NT2/D1 (cell line): ENCODE measurements at regions not wholly inside any gene's neighbourhood (a gene's known extent, or its start where the extent isn't known, plus 50 kb on each side); places are given as distances from the start of the nearest gene placed in this dataset.
A peak's percentile ranks its signal among the peaks of the same experiment; 100 is the strongest.

Experiments
- DNase-seq: peaks from one replicate; pipeline ENCODE4 v3.0.0-alpha.2; 2011; ENCODE audit warnings: low read depth, low spot score
- H3K27me3 ChIP-seq: 2 replicates; pipeline ENCODE4 v1.6.0; 2011; ENCODE audit warnings: mild to moderate bottlenecking; ENCODE audit not compliant: insufficient read length, insufficient read depth
- H3K36me3 ChIP-seq: 2 replicates; pipeline ENCODE4 v1.6.1; 2011; ENCODE audit warnings: mild to moderate bottlenecking, low read length, mixed read lengths; ENCODE audit not compliant: insufficient read depth, insufficient read length
- H3K4me1 ChIP-seq: 2 replicates; pipeline ENCODE4 v1.5.1; 2011; ENCODE audit not compliant: insufficient read depth, insufficient read length
- H3K4me3 ChIP-seq: 2 replicates; pipeline ENCODE4 v1.5.1; 2011; ENCODE audit warnings: low read depth; ENCODE audit not compliant: insufficient read length
- H3K9ac ChIP-seq: 2 replicates; pipeline ENCODE4 v1.6.0; 2011; ENCODE audit warnings: low read depth; ENCODE audit not compliant: insufficient read length
- H3K9me3 ChIP-seq: 2 replicates; pipeline ENCODE4 v1.5.1; 2011; ENCODE audit warnings: mild to moderate bottlenecking, low read length; ENCODE audit not compliant: insufficient read depth
- SUZ12 ChIP-seq: IDR thresholded peaks from 2 replicates; pipeline ENCODE4 v1.6.1; 2011; ENCODE audit not compliant: insufficient read length, insufficient read depth; ENCODE audit errors: extremely low read depth
- YY1 ChIP-seq: IDR thresholded peaks from 2 replicates; pipeline ENCODE4 v1.6.1; 2011; ENCODE audit not compliant: insufficient read length, insufficient read depth
- ZNF274 ChIP-seq: IDR thresholded peaks from 2 replicates; pipeline ENCODE4 v1.6.1; 2011; ENCODE audit warnings: mild to moderate bottlenecking, low read depth, low read length

DNA sequence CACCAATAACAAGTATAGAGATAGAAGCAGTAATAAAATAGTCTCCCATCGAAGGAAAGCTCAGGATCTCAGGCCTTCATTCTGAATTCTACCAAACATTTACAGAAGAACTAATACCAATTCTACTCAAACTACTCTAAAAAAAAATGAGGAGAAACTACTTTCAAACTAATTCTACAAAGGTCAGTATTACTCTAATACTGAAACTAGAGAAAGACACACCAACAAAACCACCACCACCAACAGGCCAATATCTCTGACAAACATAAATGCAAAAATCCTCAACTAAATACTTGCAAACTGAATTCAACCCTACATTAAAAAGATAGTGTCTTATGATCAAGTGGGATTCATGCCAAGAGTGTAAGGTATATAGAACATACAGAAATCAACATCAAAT is 1078.4 kb downstream of the KCNT2 start:
- TF ChIP-seq ZNF274 (no peak), SUZ12 (no peak), YY1 (no peak)
- Histone ChIP-seq H3K36me3 (no peaks in the 10 kb centered on the region), H3K9me3 (no peaks in the 10 kb centered on the region), H3K4me3 (no peak overlapping the region), H3K27me3 (no peaks in the 10 kb centered on the region), H3K9ac (no peak overlapping the region), H3K4me1 (no peaks in the 10 kb centered on the region)
- DNase-seq, result no peak

DNA sequence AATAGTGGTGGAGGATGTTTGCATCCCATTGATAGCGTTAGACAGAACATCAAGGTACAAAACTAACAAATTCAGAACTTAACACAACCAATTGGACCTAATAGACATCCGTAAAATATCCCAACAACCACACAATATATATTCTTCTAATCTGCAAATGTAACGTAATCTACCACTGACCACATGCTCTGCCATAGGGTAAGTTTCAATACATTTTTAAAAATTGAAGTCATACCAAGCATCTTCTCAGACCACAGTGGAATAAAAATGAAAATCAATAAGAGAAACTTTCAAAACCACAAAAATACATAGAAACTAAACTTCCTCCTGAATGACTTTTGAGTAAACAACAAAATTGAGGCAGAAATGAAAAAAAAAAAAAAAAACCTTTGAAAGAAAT is 1087.5 kb downstream of the KCNT2 start:
- H3K36me3 ChIP-seq, result no peaks in the 10 kb centered on the region
- DNase-seq, result no peak
- TF ChIP-seq ZNF274 (no peak), SUZ12 (no peak), YY1 (no peak)
- no peaks in the 10 kb centered on the region for H3K4me1 ChIP-seq
- H3K9me3 ChIP-seq, result no peaks in the 10 kb centered on the region
- no peaks in the 10 kb centered on the region for H3K27me3 ChIP-seq
- H3K4me3 ChIP-seq, result no peak overlapping the region
- H3K9ac ChIP-seq, result no peak overlapping the region

DNA sequence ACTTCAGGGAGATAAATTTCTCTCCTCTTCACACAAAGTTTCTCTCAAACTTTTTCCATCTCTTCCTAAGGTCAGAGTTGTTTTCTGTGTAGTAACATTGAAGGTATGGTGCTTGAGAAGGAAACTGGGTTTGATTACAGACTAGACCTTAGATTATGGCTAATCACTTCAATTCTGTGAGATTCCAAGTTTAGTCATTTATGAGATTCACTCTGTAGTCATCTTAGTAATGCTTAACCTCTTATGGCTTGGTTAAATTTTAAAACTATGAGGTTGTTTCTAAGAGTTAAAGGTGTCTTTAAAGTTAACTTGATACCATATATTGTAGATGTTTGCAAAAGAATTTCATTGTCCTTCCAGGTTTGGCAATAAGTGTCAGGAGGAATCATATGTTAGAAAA is 1092.2 kb downstream of the KCNT2 start:
- no peak for DNase-seq
- no peak for TF ChIP-seq YY1
- TF ChIP-seq SUZ12, result no peak
- TF ChIP-seq ZNF274, result no peak

DNA sequence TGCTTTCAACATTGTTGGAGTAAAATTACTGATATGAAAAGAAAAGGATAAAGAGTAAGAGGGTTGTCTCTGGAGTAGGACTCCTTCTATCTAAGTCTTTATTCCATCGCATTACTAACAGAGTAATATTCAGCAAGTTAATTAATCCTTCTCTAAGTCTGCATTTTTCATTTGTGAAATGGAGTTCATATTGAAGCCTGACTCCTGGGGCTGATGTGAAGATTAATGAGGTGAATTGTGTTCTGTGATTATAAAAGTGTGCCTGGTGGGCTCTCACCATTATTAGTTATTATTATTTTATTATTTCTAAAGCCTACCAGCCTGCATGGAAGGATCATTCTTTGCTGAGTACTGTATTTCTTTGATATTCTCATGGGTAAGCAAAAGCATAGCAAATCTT is 1096.7 kb downstream of the KCNT2 start:
- peaks cover 5% of the 10 kb centered on the region; the same call in 1 of the 2 replicates for H3K9me3 ChIP-seq
- no peak for DNase-seq
- no peaks in the 10 kb centered on the region for H3K27me3 ChIP-seq
- H3K4me3 ChIP-seq, result no peak overlapping the region
- H3K4me1 ChIP-seq, result no peaks in the 10 kb centered on the region
- H3K36me3 ChIP-seq, result no peaks in the 10 kb centered on the region
- no peak overlapping the region for H3K9ac ChIP-seq
- TF ChIP-seq YY1 (no peak), SUZ12 (no peak), ZNF274 (no peak)

More for the DNA sequence above, 1092.2 kb downstream of the KCNT2 start:
- Histone ChIP-seq H3K36me3 (no peaks in the 10 kb centered on the region), H3K27me3 (no peaks in the 10 kb centered on the region), H3K4me1 (no peaks in the 10 kb centered on the region), H3K9ac (no peak overlapping the region), H3K4me3 (no peak overlapping the region), H3K9me3 (no peaks in the 10 kb centered on the region)

DNA sequence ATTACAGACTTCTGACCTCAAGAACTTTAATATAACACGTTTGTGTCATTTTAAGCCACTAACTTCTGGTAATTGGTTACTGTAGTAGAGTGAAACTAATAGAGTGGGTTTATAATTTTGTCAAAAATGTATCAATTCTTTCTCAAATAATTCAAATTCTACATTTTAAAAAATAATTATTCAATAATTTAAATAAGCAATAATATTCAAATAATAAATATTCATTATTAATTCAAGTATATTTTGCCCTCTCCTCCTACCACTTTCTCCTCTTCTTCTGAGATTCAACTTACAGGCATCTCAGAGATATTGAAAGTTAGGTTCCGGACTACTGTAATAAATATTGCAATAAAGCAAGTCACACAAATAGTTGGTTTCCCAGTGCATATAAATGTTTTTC is 1107.1 kb downstream of the KCNT2 start:
- Histone ChIP-seq H3K4me1 (no peaks in the 10 kb centered on the region), H3K36me3 (no peaks in the 10 kb centered on the region), H3K27me3 (no peaks in the 10 kb centered on the region), H3K9ac (no peak overlapping the region), H3K4me3 (no peak overlapping the region), H3K9me3 (no peaks in the 10 kb centered on the region)
- no peak for TF ChIP-seq ZNF274
- no peak for TF ChIP-seq YY1
- no peak for TF ChIP-seq SUZ12
- DNase-seq, result no peak

DNA sequence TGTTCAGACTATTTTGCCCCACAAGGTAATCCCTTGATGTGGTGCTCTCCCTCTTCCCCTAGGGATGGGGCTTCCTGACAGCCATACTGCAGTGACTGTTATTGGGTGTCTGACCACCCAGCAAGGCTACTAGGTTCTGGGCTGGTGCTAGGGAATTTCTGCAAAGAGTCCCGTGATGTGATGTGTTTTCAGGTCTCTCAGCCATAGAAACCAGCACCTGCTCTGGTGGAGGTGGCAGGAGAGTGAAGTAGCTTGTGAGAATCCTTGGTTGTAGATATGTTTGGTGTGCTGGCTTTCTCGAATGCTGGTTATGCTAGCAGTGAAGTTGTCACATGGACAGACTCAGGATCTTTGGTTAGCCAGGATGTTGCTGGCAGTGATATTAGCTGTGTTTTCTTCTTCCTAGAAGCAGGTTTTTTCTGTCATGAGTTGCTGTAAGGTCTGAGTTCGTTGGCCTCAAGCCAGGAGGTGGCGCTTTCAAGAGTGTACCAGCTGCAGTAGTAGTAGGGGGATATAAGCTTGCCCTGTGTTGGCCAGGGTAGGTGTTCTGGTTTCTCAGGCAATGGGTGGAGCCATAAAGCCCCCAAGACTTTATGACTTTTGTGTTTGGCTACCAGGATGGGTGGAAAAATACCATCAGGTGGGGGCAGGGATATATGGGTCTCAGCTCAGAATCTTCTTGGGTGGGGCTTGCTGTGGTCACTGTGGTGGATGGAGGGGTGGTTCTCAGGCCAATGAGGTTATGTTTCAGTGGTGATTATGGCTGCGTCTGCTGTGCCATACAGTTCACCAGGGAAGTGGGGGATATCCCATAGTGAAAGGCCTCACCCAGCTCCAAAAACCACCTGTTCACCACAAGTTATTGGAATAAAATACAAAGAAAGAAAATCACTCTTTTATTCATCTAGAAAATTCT is 1112.3 kb downstream of the KCNT2 start:
- H3K9me3 ChIP-seq, result no peaks in the 10 kb centered on the region
- H3K9ac ChIP-seq, result no peak overlapping the region
- no peaks in the 10 kb centered on the region for H3K27me3 ChIP-seq
- TF ChIP-seq SUZ12, result no peak
- TF ChIP-seq ZNF274, result no peak
- no peak for TF ChIP-seq YY1
- no peaks in the 10 kb centered on the region for H3K36me3 ChIP-seq
- H3K4me3 ChIP-seq, result no peak overlapping the region
- no peaks in the 10 kb centered on the region for H3K4me1 ChIP-seq
- DNase-seq, result peak; percentile 9

DNA sequence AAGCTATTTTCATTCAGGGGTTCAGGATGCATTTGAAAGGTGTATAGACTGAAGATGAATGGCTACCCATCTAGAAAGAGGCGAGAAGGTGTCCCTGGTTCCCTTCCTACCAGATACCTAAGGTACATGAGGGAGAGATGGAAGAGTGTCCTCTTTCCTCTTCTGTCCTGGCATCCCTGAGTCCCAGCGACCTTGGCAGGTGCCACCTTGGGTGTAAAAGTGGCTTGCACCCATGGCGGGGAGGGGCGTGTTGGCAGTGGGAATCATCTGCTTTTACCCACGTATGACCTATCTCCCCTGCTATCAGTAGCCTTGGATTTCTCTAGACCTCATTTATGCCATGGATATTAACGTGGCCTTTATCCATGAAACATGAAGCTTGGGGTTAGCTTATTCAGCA is 1126.1 kb downstream of the KCNT2 start:
- TF ChIP-seq SUZ12 (no peak), ZNF274 (no peak)
- no peaks in the 10 kb centered on the region for H3K4me1 ChIP-seq
- H3K9ac ChIP-seq, result no peak overlapping the region
- no peak overlapping the region for H3K4me3 ChIP-seq
- DNase-seq, result no peak
- peaks cover 9% of the 10 kb centered on the region for H3K9me3 ChIP-seq
- H3K36me3 ChIP-seq, result no peaks in the 10 kb centered on the region
- no peaks in the 10 kb centered on the region for H3K27me3 ChIP-seq

DNA sequence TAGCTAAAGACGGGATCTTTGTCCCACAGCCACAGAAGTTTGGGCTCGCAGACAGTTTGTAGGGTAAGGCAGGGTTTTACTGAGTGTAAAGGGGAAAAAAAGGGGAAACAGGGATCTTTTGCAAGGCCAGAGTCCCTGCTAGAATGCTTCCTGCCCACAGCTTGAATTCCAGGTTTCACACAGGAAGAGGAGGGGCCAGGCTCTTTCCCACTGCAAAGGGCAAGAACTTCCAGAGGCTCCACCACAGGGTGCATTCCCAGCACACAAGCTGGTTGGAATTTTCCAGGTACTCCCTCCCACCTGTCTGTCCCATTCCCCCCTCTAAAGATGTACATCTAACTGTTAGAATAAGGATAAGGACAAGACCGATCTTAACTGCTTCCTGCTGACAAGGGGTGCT is 1126.9 kb downstream of the KCNT2 start:
- no peaks in the 10 kb centered on the region for H3K27me3 ChIP-seq
- H3K4me1 ChIP-seq, result no peaks in the 10 kb centered on the region
- peaks cover 3% of the 10 kb centered on the region for H3K9me3 ChIP-seq
- no peak overlapping the region for H3K4me3 ChIP-seq
- TF ChIP-seq SUZ12 (no peak), YY1 (no peak), ZNF274 (no peak)
- no peak overlapping the region for H3K9ac ChIP-seq
- peak; percentile 11 for DNase-seq
- H3K36me3 ChIP-seq, result no peaks in the 10 kb centered on the region
